ENCODE measurements at regions not wholly inside any gene's neighbourhood (a gene's known extent, or its start where the extent isn't known, plus 50 kb on each side); places are given as distances from the start of the nearest gene placed in this dataset.

- TF ChIP-seq, protein P1, sequence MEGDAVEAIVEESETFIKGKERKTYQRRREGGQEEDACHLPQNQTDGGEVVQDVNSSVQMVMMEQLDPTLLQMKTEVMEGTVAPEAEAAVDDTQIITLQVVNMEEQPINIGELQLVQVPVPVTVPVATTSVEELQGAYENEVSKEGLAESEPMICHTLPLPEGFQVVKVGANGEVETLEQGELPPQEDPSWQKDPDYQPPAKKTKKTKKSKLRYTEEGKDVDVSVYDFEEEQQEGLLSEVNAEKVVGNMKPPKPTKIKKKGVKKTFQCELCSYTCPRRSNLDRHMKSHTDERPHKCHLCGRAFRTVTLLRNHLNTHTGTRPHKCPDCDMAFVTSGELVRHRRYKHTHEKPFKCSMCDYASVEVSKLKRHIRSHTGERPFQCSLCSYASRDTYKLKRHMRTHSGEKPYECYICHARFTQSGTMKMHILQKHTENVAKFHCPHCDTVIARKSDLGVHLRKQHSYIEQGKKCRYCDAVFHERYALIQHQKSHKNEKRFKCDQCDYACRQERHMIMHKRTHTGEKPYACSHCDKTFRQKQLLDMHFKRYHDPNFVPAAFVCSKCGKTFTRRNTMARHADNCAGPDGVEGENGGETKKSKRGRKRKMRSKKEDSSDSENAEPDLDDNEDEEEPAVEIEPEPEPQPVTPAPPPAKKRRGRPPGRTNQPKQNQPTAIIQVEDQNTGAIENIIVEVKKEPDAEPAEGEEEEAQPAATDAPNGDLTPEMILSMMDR (conservative IDR thresholded peaks at IDR 0.05): no peak
- no peak overlapping the region for H3K27ac ChIP-seq
Measured at GRCh38 chr10:4067531-4067930, 282.5 kb upstream of the KLF6 start.

- TF ChIP-seq, protein P1 (conservative IDR thresholded peaks at IDR 0.05): no peak
- no peak overlapping the region for H3K27ac ChIP-seq
Measured at GRCh38 chr10:4066581-4067390, 281.8 kb upstream of the KLF6 start.

DNA sequence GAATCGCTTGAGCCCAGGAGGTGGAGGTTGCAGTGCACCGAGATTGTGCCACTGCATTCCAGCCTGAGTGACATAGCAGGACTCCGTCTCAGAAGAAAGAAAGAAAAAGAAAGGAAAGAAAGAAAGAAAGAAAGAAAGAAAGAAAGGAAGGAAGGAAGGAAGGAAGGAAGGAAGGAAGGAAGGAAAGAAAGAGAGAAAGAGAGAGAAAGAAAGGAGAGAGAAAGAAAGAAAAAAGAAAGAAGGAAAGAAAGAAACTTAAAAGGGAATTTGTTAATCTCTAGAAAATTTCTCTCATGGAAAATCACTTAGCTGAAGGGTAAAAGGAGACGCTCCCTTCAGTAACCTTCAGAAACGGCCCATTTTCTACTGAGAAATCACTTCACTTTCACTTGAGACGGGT is 279.5 kb upstream of the KLF6 start:
- H3K27ac ChIP-seq: no peak overlapping the region
- TF ChIP-seq, protein P1 (conservative IDR thresholded peaks at IDR 0.05): no peak

GRCh38 chr10:4063717-4064116 is 278.7 kb upstream of the KLF6 start:
- no peak overlapping the region for H3K27ac ChIP-seq
- TF ChIP-seq, protein P1 (conservative IDR thresholded peaks at IDR 0.05): no peak

DNA sequence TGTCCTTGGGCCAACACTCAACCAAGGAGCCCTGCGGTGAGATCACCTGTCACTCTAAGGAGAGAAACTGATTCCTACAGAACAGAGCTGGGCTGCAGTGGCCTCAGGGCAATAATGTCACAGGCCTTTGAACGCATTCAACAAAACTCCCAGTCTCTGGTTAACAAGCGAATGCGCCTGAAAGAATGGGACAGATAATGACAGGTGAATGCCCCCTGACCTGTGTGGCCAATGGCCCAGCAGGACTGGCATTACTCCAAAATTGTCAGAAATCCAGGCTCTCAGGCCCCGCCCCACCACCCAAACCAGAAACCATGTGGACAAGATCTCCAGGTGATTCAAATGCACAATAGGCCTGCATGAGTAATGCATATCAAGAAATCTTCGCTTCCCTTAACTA is 277.7 kb upstream of the KLF6 start:
- TF ChIP-seq, protein P1 (conservative IDR thresholded peaks at IDR 0.05): no peak
- no peak overlapping the region for H3K27ac ChIP-seq

GRCh38 chr10:4062072-4062471 is 277.1 kb upstream of the KLF6 start:
- no peak overlapping the region for H3K27ac ChIP-seq
- TF ChIP-seq, protein P1 (conservative IDR thresholded peaks at IDR 0.05): no peak

DNA sequence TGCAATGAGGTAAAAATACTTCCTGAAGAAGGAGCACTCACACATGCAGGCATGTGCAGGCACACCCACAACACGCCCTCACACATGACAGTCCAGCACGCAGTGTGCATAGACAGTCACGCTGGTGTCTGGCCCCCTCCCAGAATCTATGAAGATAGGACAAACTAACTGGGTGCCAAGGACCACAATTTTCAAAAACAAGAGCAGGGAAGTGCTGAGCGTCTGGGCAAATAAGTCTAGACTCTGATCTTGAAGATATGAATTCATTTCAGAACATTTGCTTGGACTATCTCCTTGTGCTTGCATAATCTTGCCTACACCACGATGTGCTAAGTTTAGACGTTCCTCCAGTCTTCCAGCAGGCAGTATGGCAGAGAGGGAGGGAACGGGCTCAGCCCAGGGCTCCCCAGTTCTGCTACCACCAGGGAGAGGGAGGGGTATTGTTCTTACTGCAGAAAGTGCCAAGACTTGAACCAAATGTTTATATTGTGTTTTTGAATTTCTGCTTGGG is 276.5 kb upstream of the KLF6 start:
- TF ChIP-seq, protein P1 (conservative IDR thresholded peaks at IDR 0.05): no peak
- no peak overlapping the region for H3K27ac ChIP-seq

Measured in VCaP (cell line).